ENCODE measurements at regions not wholly inside any gene's neighbourhood (a gene's known extent, or its start where the extent isn't known, plus 50 kb on each side); places are given as distances from the start of the nearest gene placed in this dataset.
A peak's percentile ranks its signal among the peaks of the same experiment; 100 is the strongest.

GRCh38 chr6:88246654-88247053, 80.5 kb upstream of the CNR1 start:
- no peak for DNase-seq (ENCODE audit: low read depth)

GRCh38 chr6:88244721-88245120, 78.6 kb upstream of the CNR1 start:
- no peak for DNase-seq (ENCODE audit: low read depth)

GRCh38 chr6:88238901-88239300, 72.8 kb upstream of the CNR1 start:
- DNase-seq (ENCODE audit: low read depth) = no peak

GRCh38 chr6:88238065-88238464, 71.9 kb upstream of the CNR1 start:
- DNase-seq (ENCODE audit: low read depth) = peak; percentile 2

GRCh38 chr6:88236612-88237360, 70.6 kb upstream of the CNR1 start:
- no peak for DNase-seq (ENCODE audit: low read depth)

GRCh38 chr6:88232753-88233152, 66.6 kb upstream of the CNR1 start:
- DNase-seq (ENCODE audit: low read depth) = no peak

- DNase-seq (ENCODE audit: low read depth) = no peak
Observed at GRCh38 chr6:88223298-88223697, 57.2 kb upstream of the CNR1 start.

GRCh38 chr6:88220493-88220892, 54.3 kb upstream of the CNR1 start:
- DNase-seq (ENCODE audit: low read depth) = peak; percentile 18

GRCh38 chr6:88216182-88216581, 50.0 kb upstream of the CNR1 start:
- no peak for DNase-seq (ENCODE audit: low read depth)

Data from RPMI7951 (cell line).